Tibial nerve (tissue), 4 donors: ENCODE measurements at regions not wholly inside any gene's neighbourhood (a gene's known extent, or its start where the extent isn't known, plus 50 kb on each side); places are given as distances from the start of the nearest gene placed in this dataset.
"Not testable (repeated sequence)": the region's sequence is repeated elsewhere in the genome, so short reads cannot be mapped to it uniquely, and the experiment has no call there.

Experiments used
- DNase-seq, 2 donors: peaks; one replicate each; pipeline ENCODE4 v3.0.0-alpha.2; 2019; ENCODE audit warnings: low spot score in 2 of 2
- H3K27ac ChIP-seq, 4 donors: fragments of 200-600 bp; sonication (generic) in 3 of 4; one replicate each; pipeline ENCODE4 v1.5.1; 2017 to 2019; ENCODE audit warnings: mild to moderate bottlenecking in 1 of 4
- H3K27me3 ChIP-seq, 2 donors: fragments of 200-600 bp; sonication (generic) in 1 of 2; one replicate each; pipeline versions ENCODE4 v1.5.1 to v1.6.0; 2017 to 2019
- H3K36me3 ChIP-seq, 3 donors: fragments of 200-600 bp; sonication (generic); one replicate each; pipeline ENCODE4 v1.5.1; 2018 to 2019
- H3K4me1 ChIP-seq, 4 donors: fragments of 200-600 bp; sonication (generic) in 3 of 4; one replicate each; pipeline ENCODE4 v1.5.1; 2017 to 2019
- H3K4me3 ChIP-seq, 4 donors: fragments of 200-600 bp; sonication (generic) in 3 of 4; one replicate each; pipeline ENCODE4 v1.5.1; 2017 to 2019; ENCODE audit warnings: mild to moderate bottlenecking in 1 of 4, moderate library complexity in 1 of 4
- H3K9me3 ChIP-seq, 4 donors: fragments of 200-600 bp; sonication (generic) in 3 of 4; one replicate each; pipeline ENCODE4 v1.5.1; 2017 to 2019
- EP300 ChIP-seq, 2 donors: sonication (generic); formaldehyde crosslinking; IDR thresholded peaks; one replicate each; pipeline ENCODE4 v1.6.1; 2017; ENCODE audit warnings: antibody characterized with exemption in 2 of 2, mild to moderate bottlenecking in 1 of 2
- POLR2A ChIP-seq, 2 donors: fragments of 450-650 bp; IDR thresholded peaks; one replicate each; pipeline ENCODE4 v1.6.1; 2017; ENCODE audit warnings: antibody characterized with exemption in 2 of 2, mild to moderate bottlenecking in 2 of 2, moderate library complexity in 2 of 2
- WGBS, 2 donors: methylation state at CpG; one replicate each; pipeline ENCODE4 v1.1.5; 2018; 5-methylcytosine and 5-hydroxymethylcytosine counted together
- TF ChIP-seq, protein P1 (sequence below), 5 experiments: fragments of 200-600 bp in 3 of 5; fragments of 450-650 bp in 2 of 5; sonication (generic) in 3 of 5; IDR thresholded peaks; one replicate each; pipeline ENCODE4 v1.5.1; 2016 to 2019; ENCODE audit warnings: antibody characterized with exemption in 5 of 5, mild to moderate bottlenecking in 3 of 5, moderate library complexity in 2 of 5

GRCh38 chr14:105737504-105738246 lies 211.3 kb downstream of the TMEM121 start:
- no peak for DNase-seq
- peaks cover 0 to 6% (median 0%) of the 10 kb centered on the region in 4 donors for H3K9me3 ChIP-seq
- no peaks in the 10 kb centered on the region for H3K27me3 ChIP-seq
- TF ChIP-seq POLR2A (IDR thresholded peaks at IDR 0.05) (no peak), EP300 (IDR thresholded peaks at IDR 0.05) (no peak)
- TF ChIP-seq, protein P1, sequence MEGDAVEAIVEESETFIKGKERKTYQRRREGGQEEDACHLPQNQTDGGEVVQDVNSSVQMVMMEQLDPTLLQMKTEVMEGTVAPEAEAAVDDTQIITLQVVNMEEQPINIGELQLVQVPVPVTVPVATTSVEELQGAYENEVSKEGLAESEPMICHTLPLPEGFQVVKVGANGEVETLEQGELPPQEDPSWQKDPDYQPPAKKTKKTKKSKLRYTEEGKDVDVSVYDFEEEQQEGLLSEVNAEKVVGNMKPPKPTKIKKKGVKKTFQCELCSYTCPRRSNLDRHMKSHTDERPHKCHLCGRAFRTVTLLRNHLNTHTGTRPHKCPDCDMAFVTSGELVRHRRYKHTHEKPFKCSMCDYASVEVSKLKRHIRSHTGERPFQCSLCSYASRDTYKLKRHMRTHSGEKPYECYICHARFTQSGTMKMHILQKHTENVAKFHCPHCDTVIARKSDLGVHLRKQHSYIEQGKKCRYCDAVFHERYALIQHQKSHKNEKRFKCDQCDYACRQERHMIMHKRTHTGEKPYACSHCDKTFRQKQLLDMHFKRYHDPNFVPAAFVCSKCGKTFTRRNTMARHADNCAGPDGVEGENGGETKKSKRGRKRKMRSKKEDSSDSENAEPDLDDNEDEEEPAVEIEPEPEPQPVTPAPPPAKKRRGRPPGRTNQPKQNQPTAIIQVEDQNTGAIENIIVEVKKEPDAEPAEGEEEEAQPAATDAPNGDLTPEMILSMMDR (IDR thresholded peaks at IDR 0.05), result no peak
- no peaks in the 10 kb centered on the region for H3K36me3 ChIP-seq
- H3K27ac ChIP-seq, result no peak overlapping the region
- H3K4me1 ChIP-seq, result no peaks in the 10 kb centered on the region
- no peak overlapping the region for H3K4me3 ChIP-seq
- 82 to 86% methylated on average over 6 to 16 of the region's 17 CpGs for WGBS, 2 donors

DNA sequence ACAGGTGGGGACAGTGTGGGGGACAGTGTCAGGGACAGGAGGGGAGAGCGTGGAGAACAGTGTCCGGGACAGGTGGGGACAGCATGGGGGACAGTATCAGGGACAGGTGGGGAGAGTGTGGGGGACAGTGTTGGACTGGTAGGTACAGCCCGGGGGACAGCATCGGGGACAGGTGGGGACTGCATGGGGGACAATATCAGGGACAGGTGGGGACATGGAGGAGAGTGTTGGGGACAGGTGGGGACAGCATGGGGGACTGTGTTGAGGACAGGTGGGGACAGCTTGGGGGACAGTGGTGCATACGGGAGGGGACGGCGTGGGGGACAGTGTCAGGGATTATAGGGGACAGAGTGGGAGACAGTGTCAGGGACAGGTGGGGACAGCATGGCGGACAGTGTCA lies 212.3 kb downstream of the TMEM121 start:
- H3K4me1 ChIP-seq, result no peaks in the 10 kb centered on the region
- DNase-seq, result no peak
- H3K9me3 ChIP-seq, result peaks cover 0 to 6% (median 0%) of the 10 kb centered on the region in 4 donors
- no peak overlapping the region for H3K4me3 ChIP-seq
- WGBS, 2 donors, result 83 to 89% methylated on average over 8 of the region's 8 CpGs
- H3K27me3 ChIP-seq, result no peaks in the 10 kb centered on the region
- H3K27ac ChIP-seq, result no peak overlapping the region
- TF ChIP-seq EP300 (IDR thresholded peaks at IDR 0.05) (no peak), POLR2A (IDR thresholded peaks at IDR 0.05) (no peak)
- TF ChIP-seq, protein P1 (IDR thresholded peaks at IDR 0.05), result no peak
- no peaks in the 10 kb centered on the region for H3K36me3 ChIP-seq

DNA sequence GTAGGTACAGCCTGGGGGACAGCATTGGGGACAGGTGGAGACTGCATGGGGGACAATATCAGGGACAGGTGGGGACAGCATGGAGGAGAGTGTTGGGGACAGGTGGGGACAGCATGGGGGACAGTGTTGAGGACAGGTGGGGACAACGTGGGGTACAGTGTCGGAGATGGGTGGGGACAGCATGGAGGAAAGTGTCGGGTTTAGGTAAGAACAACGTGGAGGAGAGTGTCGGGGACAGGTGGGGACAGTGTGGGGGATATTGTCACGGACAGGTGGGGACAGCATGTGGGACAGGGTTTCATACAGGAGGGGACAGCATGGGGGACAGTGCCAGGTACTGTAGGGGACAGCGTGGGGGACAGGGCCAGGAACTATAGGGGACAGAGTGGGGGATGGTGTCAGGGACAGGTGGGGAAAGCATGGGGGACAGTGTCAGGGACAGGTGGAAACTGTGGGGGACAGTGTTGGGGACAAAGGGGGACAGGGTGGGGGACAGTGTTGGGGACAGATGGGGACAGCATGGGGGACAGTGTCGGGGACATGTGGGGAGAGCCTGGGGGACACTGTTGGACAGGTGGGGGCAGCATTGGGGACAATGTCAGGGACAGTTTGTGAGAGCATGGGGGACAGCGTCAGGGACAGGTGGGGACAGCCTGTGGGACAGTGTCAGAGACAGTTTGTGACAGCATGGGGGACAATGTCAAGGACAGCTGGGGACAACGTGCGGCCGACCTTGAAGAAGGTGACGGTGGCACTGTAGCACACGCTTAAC lies 213.1 kb downstream of the TMEM121 start:
- H3K27ac ChIP-seq, result no peak overlapping the region
- no peak overlapping the region for H3K4me3 ChIP-seq
- DNase-seq, result no peak
- TF ChIP-seq POLR2A (IDR thresholded peaks at IDR 0.05), result no peak
- TF ChIP-seq EP300 (IDR thresholded peaks at IDR 0.05), result no peak
- TF ChIP-seq, protein P1 (IDR thresholded peaks at IDR 0.05), result no peak
- no peaks in the 10 kb centered on the region for H3K27me3 ChIP-seq
- WGBS, 2 donors, result 83 to 88% methylated on average over 13 to 14 of the region's 14 CpGs
- no peaks in the 10 kb centered on the region for H3K36me3 ChIP-seq
- H3K4me1 ChIP-seq, result no peaks in the 10 kb centered on the region
- H3K9me3 ChIP-seq, result peaks cover 0 to 6% (median 0%) of the 10 kb centered on the region in 4 donors

DNA sequence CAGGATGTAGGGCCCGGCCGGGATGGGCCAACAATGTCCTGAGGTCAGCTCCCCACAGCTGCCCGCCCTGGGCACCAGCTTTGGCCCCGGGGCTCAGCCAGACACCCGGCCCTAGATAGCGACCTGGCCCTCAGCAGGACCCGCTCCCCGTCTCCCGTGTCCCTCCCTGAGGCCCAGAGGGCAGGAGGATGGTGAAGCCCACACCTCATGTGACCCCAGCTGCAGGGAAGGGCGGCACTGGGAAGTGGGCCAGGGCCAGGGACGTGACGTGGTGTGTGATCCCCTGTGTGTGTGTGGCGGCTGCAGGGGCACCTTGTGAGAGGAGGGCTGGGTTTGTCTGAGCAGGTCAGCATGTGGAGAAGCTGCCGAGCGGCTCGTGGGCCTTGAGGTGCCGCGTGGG lies 213.9 kb downstream of the TMEM121 start:
- H3K9me3 ChIP-seq, H3K4me3 ChIP-seq, H3K36me3 ChIP-seq, DNase-seq, H3K27ac ChIP-seq, H3K27me3 ChIP-seq, H3K4me1 ChIP-seq: not testable (repeated sequence)
- WGBS, 2 donors, result 79 to 100% methylated on average over 4 to 10 of the region's 18 CpGs

DNA sequence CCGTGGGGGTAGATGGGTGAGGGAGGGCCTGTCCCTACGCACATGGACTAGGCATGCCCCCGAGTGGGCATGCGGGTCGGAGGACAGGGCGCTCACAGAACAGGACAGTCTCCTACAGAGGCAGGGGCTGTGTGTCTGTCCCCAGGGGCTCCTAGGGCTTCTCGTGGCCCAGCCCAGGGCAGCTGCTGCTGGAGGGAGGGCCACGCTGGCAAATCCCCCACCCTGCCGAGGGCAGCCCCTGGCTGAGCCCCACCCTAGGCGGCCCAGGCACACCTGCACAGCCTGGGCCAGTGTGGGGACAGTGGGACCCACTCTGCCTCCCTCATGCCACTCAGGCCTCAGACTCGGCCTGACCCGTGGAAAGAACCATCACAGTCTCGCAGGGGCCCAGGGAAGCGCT lies 214.6 kb downstream of the TMEM121 start:
- WGBS, 2 donors, result no CpG with 5 or more reads among the region's 14 CpGs
- not testable (repeated sequence) for H3K27ac ChIP-seq

DNA sequence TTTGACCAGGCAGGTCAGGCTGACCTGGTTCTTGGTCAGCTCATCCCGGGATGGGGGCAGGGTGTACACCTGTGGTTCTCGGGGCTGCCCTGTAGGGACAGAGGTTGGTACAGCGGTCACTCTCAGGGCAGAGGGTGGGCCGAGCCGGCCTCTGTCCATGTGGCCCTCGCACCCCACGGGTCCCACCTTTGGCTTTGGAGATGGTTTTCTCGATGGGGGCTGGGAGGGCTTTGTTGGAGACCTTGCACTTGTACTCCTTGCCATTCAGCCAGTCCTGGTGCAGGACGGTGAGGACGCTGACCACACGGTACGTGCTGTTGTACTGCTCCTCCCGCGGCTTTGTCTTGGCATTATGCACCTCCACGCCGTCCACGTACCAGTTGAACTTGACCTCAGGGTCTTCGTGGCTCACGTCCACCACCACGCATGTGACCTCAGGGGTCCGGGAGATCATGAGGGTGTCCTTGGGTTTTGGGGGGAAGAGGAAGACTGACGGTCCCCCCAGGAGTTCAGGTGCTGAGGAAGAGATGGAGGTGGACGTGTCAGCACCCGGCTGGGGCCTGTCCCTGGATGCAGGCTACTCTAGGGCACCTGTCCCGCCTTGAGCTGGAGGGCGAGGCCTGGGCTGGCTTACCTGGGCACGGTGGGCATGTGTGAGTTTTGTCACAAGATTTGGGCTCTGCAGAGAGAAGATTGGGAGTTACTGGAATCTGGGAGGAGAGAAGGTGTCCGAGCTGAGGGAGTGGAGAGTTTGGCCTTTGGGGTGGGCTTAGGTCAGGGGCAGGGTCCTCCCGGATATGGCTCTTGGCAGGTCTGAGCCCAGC lies 215.5 kb downstream of the TMEM121 start:
- WGBS, 2 donors, result 87 to 91% methylated on average over 21 to 28 of the region's 29 CpGs
- not testable (repeated sequence) for H3K36me3 ChIP-seq, H3K4me1 ChIP-seq, H3K27me3 ChIP-seq, H3K4me3 ChIP-seq, H3K9me3 ChIP-seq, H3K27ac ChIP-seq, DNase-seq

More for the DNA sequence above, 214.6 kb downstream of the TMEM121 start:
- not testable (repeated sequence) for H3K27me3 ChIP-seq, H3K4me1 ChIP-seq, H3K4me3 ChIP-seq, DNase-seq, H3K36me3 ChIP-seq, H3K9me3 ChIP-seq
